ENCODE measurements at regions not wholly inside any gene's neighbourhood (a gene's known extent, or its start where the extent isn't known, plus 50 kb on each side); places are given as distances from the start of the nearest gene placed in this dataset.
A peak's percentile ranks its signal among the peaks of the same experiment; 100 is the strongest.

GRCh38 chr13:31965361-31966066, 66.1 kb upstream of the FRY start:
- peak; percentile 73 for DNase-seq (ENCODE audit: low read depth)
- H3K4me3 ChIP-seq (ENCODE audit: low read length) = peak overlapping the region; percentile 35

GRCh38 chr13:31967155-31967554, 64.4 kb upstream of the FRY start:
- no peak for DNase-seq (ENCODE audit: low read depth)
- Histone ChIP-seq H3K27me3 (replicated peaks; ENCODE audit: control insufficient read depth, insufficient read depth, low read length) (no peaks in the 10 kb centered on the region), H3K9ac (ENCODE audit: low read length) (no peak overlapping the region), H3K36me3 (ENCODE audit: control insufficient read depth, insufficient read depth, low read length, severe bottlenecking) (no peaks in the 10 kb centered on the region), H3K4me3 (ENCODE audit: low read length) (no peak overlapping the region), H3K9me3 (ENCODE audit: control insufficient read depth, low read length) (no peaks in the 10 kb centered on the region), H3K4me1 (ENCODE audit: control insufficient read depth, insufficient read depth, low read length) (peaks cover 13% of the 10 kb centered on the region)

More at GRCh38 chr13:31965361-31966066, 66.1 kb upstream of the FRY start:
- H3K27me3 ChIP-seq (replicated peaks; ENCODE audit: control insufficient read depth, insufficient read depth, low read length) = no peaks in the 10 kb centered on the region
- H3K9ac ChIP-seq (ENCODE audit: low read length) = no peak overlapping the region
- H3K4me1 ChIP-seq (ENCODE audit: control insufficient read depth, insufficient read depth, low read length) = peaks cover 9% of the 10 kb centered on the region
- no peaks in the 10 kb centered on the region for H3K36me3 ChIP-seq (ENCODE audit: control insufficient read depth, insufficient read depth, low read length, severe bottlenecking)
- H3K9me3 ChIP-seq (ENCODE audit: control insufficient read depth, low read length) = no peaks in the 10 kb centered on the region

GRCh38 chr13:31968473-31968872, 63.1 kb upstream of the FRY start:
- Histone ChIP-seq H3K9me3 (ENCODE audit: control insufficient read depth, low read length) (no peaks in the 10 kb centered on the region), H3K4me3 (ENCODE audit: low read length) (no peak overlapping the region), H3K27me3 (replicated peaks; ENCODE audit: control insufficient read depth, insufficient read depth, low read length) (no peaks in the 10 kb centered on the region), H3K9ac (ENCODE audit: low read length) (no peak overlapping the region), H3K36me3 (ENCODE audit: control insufficient read depth, insufficient read depth, low read length, severe bottlenecking) (no peaks in the 10 kb centered on the region), H3K4me1 (ENCODE audit: control insufficient read depth, insufficient read depth, low read length) (peaks cover 13% of the 10 kb centered on the region)
- DNase-seq (ENCODE audit: low read depth) = no peak

GRCh38 chr13:31970231-31970930, 61.2 kb upstream of the FRY start:
- Histone ChIP-seq H3K9me3 (ENCODE audit: control insufficient read depth, low read length) (no peaks in the 10 kb centered on the region), H3K9ac (ENCODE audit: low read length) (no peak overlapping the region), H3K27me3 (replicated peaks; ENCODE audit: control insufficient read depth, insufficient read depth, low read length) (no peaks in the 10 kb centered on the region), H3K36me3 (ENCODE audit: control insufficient read depth, insufficient read depth, low read length, severe bottlenecking) (no peaks in the 10 kb centered on the region), H3K4me3 (ENCODE audit: low read length) (no peak overlapping the region), H3K4me1 (ENCODE audit: control insufficient read depth, insufficient read depth, low read length) (peaks cover 11% of the 10 kb centered on the region)
- peak; percentile 63 for DNase-seq (ENCODE audit: low read depth)

- Histone ChIP-seq H3K36me3 (ENCODE audit: control insufficient read depth, insufficient read depth, low read length, severe bottlenecking) (no peaks in the 10 kb centered on the region), H3K4me1 (ENCODE audit: control insufficient read depth, insufficient read depth, low read length) (peaks cover 4% of the 10 kb centered on the region), H3K9ac (ENCODE audit: low read length) (no peak overlapping the region), H3K27me3 (replicated peaks; ENCODE audit: control insufficient read depth, insufficient read depth, low read length) (no peaks in the 10 kb centered on the region), H3K4me3 (ENCODE audit: low read length) (no peak overlapping the region), H3K9me3 (ENCODE audit: control insufficient read depth, low read length) (no peaks in the 10 kb centered on the region)
- DNase-seq (ENCODE audit: low read depth) = no peak
These were observed 59.1 kb upstream of the FRY start for GRCh38 chr13:31972453-31972852.

GRCh38 chr13:31978021-31978420, 53.6 kb upstream of the FRY start:
- Histone ChIP-seq H3K4me3 (ENCODE audit: low read length) (no peak overlapping the region), H3K9me3 (ENCODE audit: control insufficient read depth, low read length) (no peaks in the 10 kb centered on the region), H3K36me3 (ENCODE audit: control insufficient read depth, insufficient read depth, low read length, severe bottlenecking) (no peaks in the 10 kb centered on the region)

GRCh38 chr13:31980830-31981229, 50.7 kb upstream of the FRY start:
- no peak for DNase-seq (ENCODE audit: low read depth)
- H3K36me3 ChIP-seq (ENCODE audit: control insufficient read depth, insufficient read depth, low read length, severe bottlenecking) = no peaks in the 10 kb centered on the region

More at GRCh38 chr13:31978021-31978420, 53.6 kb upstream of the FRY start:
- Histone ChIP-seq H3K9ac (ENCODE audit: low read length) (no peak overlapping the region), H3K27me3 (replicated peaks; ENCODE audit: control insufficient read depth, insufficient read depth, low read length) (no peaks in the 10 kb centered on the region), H3K4me1 (ENCODE audit: control insufficient read depth, insufficient read depth, low read length) (peaks cover 10% of the 10 kb centered on the region)
- DNase-seq (ENCODE audit: low read depth) = no peak

More at GRCh38 chr13:31980830-31981229, 50.7 kb upstream of the FRY start:
- no peak overlapping the region for H3K4me3 ChIP-seq (ENCODE audit: low read length)
- no peaks in the 10 kb centered on the region for H3K27me3 ChIP-seq (replicated peaks; ENCODE audit: control insufficient read depth, insufficient read depth, low read length)
- peaks cover 17% of the 10 kb centered on the region for H3K4me1 ChIP-seq (ENCODE audit: control insufficient read depth, insufficient read depth, low read length)
- H3K9ac ChIP-seq (ENCODE audit: low read length) = no peak overlapping the region
- no peaks in the 10 kb centered on the region for H3K9me3 ChIP-seq (ENCODE audit: control insufficient read depth, low read length)

Measured in adipocyte (in vitro differentiated cells).